Motor neuron (in vitro differentiated cells): ENCODE measurements at regions not wholly inside any gene's neighbourhood (a gene's known extent, or its start where the extent isn't known, plus 50 kb on each side); places are given as distances from the start of the nearest gene placed in this dataset.
A peak's percentile ranks its signal among the peaks of the same experiment; 100 is the strongest.

ENCODE experiments used
- ATAC-seq, 8 experiments: fragments of 200-7000 bp; cut with Tn5 transposase; replicated peaks in 6 of 8; 2 replicates each; pipeline ENCODE4 v1.8.0; 2021; ENCODE audit warnings: mild to moderate bottlenecking in 8 of 8, moderate library complexity in 8 of 8
- H3K27ac ChIP-seq, 2 donors: fragments of 250-450 bp; sonication (Bioruptor Pico); 2 replicates each; pipeline ENCODE4 v1.9.0; 2021; ENCODE audit warnings: antibody characterized with exemption in 2 of 2, mild to moderate bottlenecking in 2 of 2, moderate library complexity in 1 of 2
- H3K4me1 ChIP-seq, 2 donors: fragments of 250-450 bp; sonication (Bioruptor Pico); replicated peaks in 1 of 2; 2 replicates each; pipeline ENCODE4 v1.6.1; 2021; ENCODE audit warnings: antibody characterized with exemption in 2 of 2, mild to moderate bottlenecking in 2 of 2, moderate library complexity in 1 of 2
- H3K4me3 ChIP-seq, 5 donors: fragments of 250-450 bp; sonication (Bioruptor Pico); 2 replicates each; pipeline ENCODE4 v1.9.0; 2021; ENCODE audit warnings: antibody characterized with exemption in 5 of 5, mild to moderate bottlenecking in 5 of 5, moderate library complexity in 4 of 5
- WGBS, 10 experiments: fragments of 450-650 bp; shearing (Covaris generic); methylation state at CpG; one replicate each; pipeline ENCODE4 v1.0.0; 2022; 5-methylcytosine and 5-hydroxymethylcytosine counted together
- in situ Hi-C, 9 experiments: fragments of 400-800 bp; cut with MboI; loops; one replicate each; pipeline ENCODE4 v1.15.0; 2021; ENCODE audit warnings: low sequenced_read_pairs in 9 of 9, low pct_unique_long_range_greater_than_20kb in 2 of 9; ENCODE audit not compliant: unreplicated experiment in 9 of 9

GRCh38 chr7:112905413-112905812, 115.2 kb upstream of the TMEM168 start:
- no peak for ATAC-seq
- in situ Hi-C loops: no loop called here

GRCh38 chr7:112898432-112899290, 108.5 kb upstream of the TMEM168 start:
- Histone ChIP-seq H3K4me3 (no peak overlapping the region), H3K4me1 (no peaks in the 10 kb centered on the region), H3K27ac (no peak overlapping the region)
- ATAC-seq: peak in 3 of 8 experiments; percentile 86 to 91 (median 89)
- in situ Hi-C loops: loop anchor here in 2 of 9 experiments (25.0 kb wide), 3 partner anchors 236 to 361 kb away; no protein-coding TSS in a partner anchor

More at GRCh38 chr7:112905413-112905812, 115.2 kb upstream of the TMEM168 start:
- Histone ChIP-seq H3K27ac (no peak overlapping the region), H3K4me1 (peaks cover 3 to 6% of the 10 kb centered on the region in 2 donors), H3K4me3 (no peak overlapping the region)

- no peak for ATAC-seq
- in situ Hi-C loops: loop anchor here in 2 of 9 experiments (25.0 kb wide), 3 partner anchors 236 to 361 kb away; no protein-coding TSS in a partner anchor
- Histone ChIP-seq H3K27ac (no peak overlapping the region), H3K4me3 (no peak overlapping the region), H3K4me1 (no peaks in the 10 kb centered on the region)
- WGBS, 10 experiments: 0 to 100% (median 91%) methylated on average over 1 to 2 of the region's 2 CpGs; no CpG with 5 or more reads in 4 of the 10 experiments
Measured at GRCh38 chr7:112897839-112898431, 107.7 kb upstream of the TMEM168 start.

GRCh38 chr7:112896026-112896601, 105.9 kb upstream of the TMEM168 start:
- H3K4me3 ChIP-seq: no peak overlapping the region
- no peak for ATAC-seq

GRCh38 chr7:112892263-112892662, 102.1 kb upstream of the TMEM168 start:
- Histone ChIP-seq H3K4me1 (no peaks in the 10 kb centered on the region), H3K27ac (no peak overlapping the region), H3K4me3 (no peak overlapping the region)
- 67 to 100% (median 87%) methylated on average over 1 to 2 of the region's 2 CpGs; no CpG with 5 or more reads in 2 of the 10 experiments for WGBS, 10 experiments
- ATAC-seq: peak in 2 of 8 experiments; percentile 51 to 52
- in situ Hi-C loops: loop anchor here in 2 of 9 experiments (25.0 kb wide), 3 partner anchors 230 to 355 kb away; no protein-coding TSS in a partner anchor

More at GRCh38 chr7:112896026-112896601, 105.9 kb upstream of the TMEM168 start:
- H3K4me1 ChIP-seq: no peaks in the 10 kb centered on the region
- 63 to 100% (median 93%) methylated on average over 1 to 10 of the region's 10 CpGs for WGBS, 10 experiments
- in situ Hi-C loops: loop anchor here in 2 of 9 experiments (25.0 kb wide), 3 partner anchors 234 to 359 kb away; no protein-coding TSS in a partner anchor
- no peak overlapping the region for H3K27ac ChIP-seq

GRCh38 chr7:112891698-112892097, 101.5 kb upstream of the TMEM168 start:
- no peaks in the 10 kb centered on the region for H3K4me1 ChIP-seq
- in situ Hi-C loops: loop anchor here in 2 of 9 experiments (25.0 kb wide), 3 partner anchors 229 to 354 kb away; no protein-coding TSS in a partner anchor
- H3K27ac ChIP-seq: no peak overlapping the region
- no peak for ATAC-seq
- H3K4me3 ChIP-seq: no peak overlapping the region

GRCh38 chr7:112889834-112890438, 99.7 kb upstream of the TMEM168 start:
- H3K4me1 ChIP-seq: no peaks in the 10 kb centered on the region
- H3K27ac ChIP-seq: no peak overlapping the region
- ATAC-seq: no peak
- in situ Hi-C loops: loop anchor here in 2 of 9 experiments (25.0 kb wide), 3 partner anchors 228 to 353 kb away; no protein-coding TSS in a partner anchor
- no peak overlapping the region for H3K4me3 ChIP-seq
- WGBS, 10 experiments: 52 to 100% (median 90%) methylated on average over 2 to 6 of the region's 6 CpGs

GRCh38 chr7:112889268-112889667, 99.1 kb upstream of the TMEM168 start:
- WGBS, 10 experiments: 30 to 100% (median 90%) methylated on average over 1 to 2 of the region's 2 CpGs
- no peaks in the 10 kb centered on the region for H3K4me1 ChIP-seq
- in situ Hi-C loops: loop anchor here in 2 of 9 experiments (25.0 kb wide), 3 partner anchors 227 to 352 kb away; no protein-coding TSS in a partner anchor
- no peak overlapping the region for H3K4me3 ChIP-seq
- no peak for ATAC-seq
- no peak overlapping the region for H3K27ac ChIP-seq

GRCh38 chr7:112888781-112889180, 98.6 kb upstream of the TMEM168 start:
- Histone ChIP-seq H3K27ac (no peak overlapping the region), H3K4me1 (no peaks in the 10 kb centered on the region), H3K4me3 (no peak overlapping the region)
- in situ Hi-C loops: loop anchor here in 2 of 9 experiments (25.0 kb wide), 3 partner anchors 226 to 351 kb away; no protein-coding TSS in a partner anchor
- no peak for ATAC-seq
- WGBS, 10 experiments: 60 to 100% (median 100%) methylated on average over 1 of the region's 1 CpG; no CpG with 5 or more reads in 1 of the 10 experiments

GRCh38 chr7:112887976-112888375, 97.8 kb upstream of the TMEM168 start:
- ATAC-seq: no peak
- H3K27ac ChIP-seq: no peak overlapping the region
- 75 to 100% (median 92%) methylated on average over 1 of the region's 1 CpG for WGBS, 10 experiments
- H3K4me1 ChIP-seq: no peaks in the 10 kb centered on the region
- in situ Hi-C loops: loop anchor here in 2 of 9 experiments (25.0 kb wide), 3 partner anchors 226 to 351 kb away; no protein-coding TSS in a partner anchor
- no peak overlapping the region for H3K4me3 ChIP-seq

GRCh38 chr7:112887337-112887736, 97.1 kb upstream of the TMEM168 start:
- in situ Hi-C loops: loop anchor here in 2 of 9 experiments (25.0 kb wide), 3 partner anchors 225 to 350 kb away; no protein-coding TSS in a partner anchor
- WGBS, 10 experiments: 83 to 100% (median 91%) methylated on average over 1 of the region's 1 CpG; no CpG with 5 or more reads in 1 of the 10 experiments
- no peak overlapping the region for H3K4me3 ChIP-seq
- no peak for ATAC-seq
- no peaks in the 10 kb centered on the region for H3K4me1 ChIP-seq
- H3K27ac ChIP-seq: no peak overlapping the region

GRCh38 chr7:112886208-112886607, 96.0 kb upstream of the TMEM168 start:
- Histone ChIP-seq H3K4me1 (no peaks in the 10 kb centered on the region), H3K27ac (no peak overlapping the region), H3K4me3 (no peak overlapping the region)
- no peak for ATAC-seq
- in situ Hi-C loops: loop anchor here in 2 of 9 experiments (25.0 kb wide), 3 partner anchors 224 to 349 kb away; no protein-coding TSS in a partner anchor
- 89 to 100% (median 100%) methylated on average over 1 of the region's 1 CpG; no CpG with 5 or more reads in 5 of the 10 experiments for WGBS, 10 experiments
